Caco-2 (cell line): ENCODE measurements at regions not wholly inside any gene's neighbourhood (a gene's known extent, or its start where the extent isn't known, plus 50 kb on each side); places are given as distances from the start of the nearest gene placed in this dataset.

Source experiments
- BruUV-seq: library from RNA; stranded (reverse); fragments of 400-500 nt; replicated peaks from 2 replicates; lab custom pipeline; 2021; lab: Mats Ljungman, UMichigan
- CTCF ChIA-PET: fragments of 300-600 bp; sonication (Branson Sonifier 250); formaldehyde crosslinking; loops from one replicate; lab custom pipeline; 2022; ENCODE audit warnings: antibody characterized with exemption; lab: Charles Lee
- POLR2A ChIA-PET: fragments of 300-600 bp; sonication (Branson Sonifier 250); formaldehyde crosslinking; loops from one replicate; lab custom pipeline; 2022; ENCODE audit warnings: antibody characterized with exemption; lab: Charles Lee
- DNase-seq, 2 experiments: peaks; one replicate each; pipeline versions ENCODE4 v3.0.0 to v3.0.0-alpha.2; 2020 to 2022
- H3K27me3 ChIP-seq: replicated peaks from 2 replicates; pipeline ENCODE4 v1.6.0; 2011; ENCODE audit warnings: low read length; ENCODE audit not compliant: control insufficient read depth, insufficient read depth
- H3K36me3 ChIP-seq: 2 replicates; pipeline ENCODE4 v1.5.1; 2011; ENCODE audit warnings: low read length; ENCODE audit not compliant: control insufficient read depth, insufficient read depth
- H3K4me1 ChIP-seq: fragments of 250-450 bp; sonication (Bioruptor Pico); 2 replicates; pipeline ENCODE4 v1.5.1; 2020; ENCODE audit warnings: mild to moderate bottlenecking
- H3K4me3 ChIP-seq: 2 replicates; pipeline ENCODE4 v1.5.1; 2011; ENCODE audit warnings: low read depth, mild to moderate bottlenecking, control low read depth, low read length
- H3K9me3 ChIP-seq: fragments of 250-450 bp; sonication (Bioruptor Pico); 2 replicates; pipeline ENCODE4 v1.5.1; 2020; ENCODE audit warnings: mild to moderate bottlenecking, moderate library complexity
- H3K27ac Mint-ChIP-seq: one replicate; pipeline ENCODE4 v1.8.0; 2022; ENCODE audit warnings: mixed read lengths; ENCODE audit not compliant: unreplicated experiment
- H3K27me3 Mint-ChIP-seq: one replicate; pipeline ENCODE4 v1.8.0; 2022; ENCODE audit warnings: mixed read lengths; ENCODE audit not compliant: insufficient read depth, unreplicated experiment
- H3K36me3 Mint-ChIP-seq: one replicate; pipeline ENCODE4 v1.8.0; 2022; ENCODE audit warnings: mild to moderate bottlenecking, mixed read lengths; ENCODE audit not compliant: insufficient read depth, unreplicated experiment
- H3K4me1 Mint-ChIP-seq: one replicate; pipeline ENCODE4 v1.8.0; 2022; ENCODE audit warnings: low read depth, mixed read lengths; ENCODE audit not compliant: unreplicated experiment
- H3K4me3 Mint-ChIP-seq: one replicate; pipeline ENCODE4 v1.8.0; 2022; ENCODE audit warnings: mild to moderate bottlenecking, moderate library complexity, mixed read lengths; ENCODE audit not compliant: unreplicated experiment
- H3K9me3 Mint-ChIP-seq: one replicate; pipeline ENCODE4 v1.8.0; 2022; ENCODE audit warnings: mixed read lengths; ENCODE audit not compliant: unreplicated experiment
- intact Hi-C: fragments of 100-400 bp; cut with micrococcal nuclease; formaldehyde crosslinking; loops from one replicate; pipeline ENCODE4 v1.10.0; 2022; ENCODE audit not compliant: unreplicated experiment
- TF ChIP-seq, protein P1 (sequence below), 2 experiments: fragments of 200-600 bp in 1 of 2; IDR thresholded peaks; 1 replicate in 1 of 2; 2 replicates in 1 of 2; pipeline versions ENCODE4 v1.5.1 to v1.8.0; 2011 to 2022; ENCODE audit warnings: antibody characterized with exemption in 1 of 2, control low read depth in 1 of 2, inconsistent platforms in 1 of 2, low read depth in 1 of 2, low read length in 1 of 2, mild to moderate bottlenecking in 1 of 2, moderate library complexity in 1 of 2; ENCODE audit not compliant: insufficient read depth in 1 of 2, severe bottlenecking in 1 of 2, unreplicated experiment in 1 of 2

DNA sequence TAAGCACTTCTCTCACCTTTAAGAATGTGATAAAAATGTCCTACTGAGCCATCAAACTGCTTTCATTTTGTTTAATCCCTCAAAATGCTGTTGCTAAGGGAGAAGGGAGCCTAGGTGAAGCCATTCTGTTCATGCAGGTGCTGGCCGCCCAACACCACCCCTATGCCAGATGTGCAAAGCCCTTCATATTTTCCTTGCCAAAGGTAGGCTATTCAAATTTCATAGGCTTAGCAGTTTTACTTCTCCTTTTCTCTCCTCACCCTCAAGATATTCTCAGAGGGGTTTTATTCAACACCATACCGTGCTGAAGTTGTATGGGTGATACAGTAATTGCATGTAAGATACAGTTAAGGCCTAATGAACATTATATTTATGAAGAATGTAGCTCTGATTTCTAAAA lies 461.7 kb downstream of the GXYLT1 start:
- TF ChIP-seq, protein P1, sequence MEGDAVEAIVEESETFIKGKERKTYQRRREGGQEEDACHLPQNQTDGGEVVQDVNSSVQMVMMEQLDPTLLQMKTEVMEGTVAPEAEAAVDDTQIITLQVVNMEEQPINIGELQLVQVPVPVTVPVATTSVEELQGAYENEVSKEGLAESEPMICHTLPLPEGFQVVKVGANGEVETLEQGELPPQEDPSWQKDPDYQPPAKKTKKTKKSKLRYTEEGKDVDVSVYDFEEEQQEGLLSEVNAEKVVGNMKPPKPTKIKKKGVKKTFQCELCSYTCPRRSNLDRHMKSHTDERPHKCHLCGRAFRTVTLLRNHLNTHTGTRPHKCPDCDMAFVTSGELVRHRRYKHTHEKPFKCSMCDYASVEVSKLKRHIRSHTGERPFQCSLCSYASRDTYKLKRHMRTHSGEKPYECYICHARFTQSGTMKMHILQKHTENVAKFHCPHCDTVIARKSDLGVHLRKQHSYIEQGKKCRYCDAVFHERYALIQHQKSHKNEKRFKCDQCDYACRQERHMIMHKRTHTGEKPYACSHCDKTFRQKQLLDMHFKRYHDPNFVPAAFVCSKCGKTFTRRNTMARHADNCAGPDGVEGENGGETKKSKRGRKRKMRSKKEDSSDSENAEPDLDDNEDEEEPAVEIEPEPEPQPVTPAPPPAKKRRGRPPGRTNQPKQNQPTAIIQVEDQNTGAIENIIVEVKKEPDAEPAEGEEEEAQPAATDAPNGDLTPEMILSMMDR (IDR thresholded peaks at IDR 0.05; ENCODE audit: insufficient read depth in 1 of 2, low read depth in 1 of 2, low read length in 1 of 2, severe bottlenecking in 1 of 2, unreplicated experiment in 1 of 2), result no peak
- no peak overlapping the region for H3K4me3 Mint-ChIP-seq
- H3K27ac Mint-ChIP-seq, result no peak overlapping the region
- BruUV-seq, result no TSS peak
- POLR2A ChIA-PET, result no interaction called here
- CTCF ChIA-PET, result interaction anchor here (0.9 kb wide), 1 partner anchor 341 kb away, joined by 3 read pairs; no protein-coding TSS in a partner anchor
- no peaks in the 10 kb centered on the region for H3K36me3 Mint-ChIP-seq
- Histone ChIP-seq H3K4me1 (no peaks in the 10 kb centered on the region), H3K36me3 (no peaks in the 10 kb centered on the region), H3K4me3 (no peak overlapping the region), H3K9me3 (no peaks in the 10 kb centered on the region), H3K27me3 (no peaks in the 10 kb centered on the region)
- no peak for DNase-seq
- H3K4me1 Mint-ChIP-seq, result no peaks in the 10 kb centered on the region
- peaks cover 10% of the 10 kb centered on the region for H3K9me3 Mint-ChIP-seq
- H3K27me3 Mint-ChIP-seq, result peaks cover 3% of the 10 kb centered on the region
- intact Hi-C loops, result loop anchor here (2.0 kb wide), 1 partner anchor 342 kb away; no protein-coding TSS in a partner anchor

- CTCF ChIA-PET, result no interaction called here
- TF ChIP-seq, protein P1 (IDR thresholded peaks at IDR 0.05; ENCODE audit: insufficient read depth in 1 of 2, low read depth in 1 of 2, low read length in 1 of 2, severe bottlenecking in 1 of 2, unreplicated experiment in 1 of 2), result no peak
- Histone ChIP-seq H3K9me3 (no peaks in the 10 kb centered on the region), H3K4me3 (no peak overlapping the region), H3K36me3 (no peaks in the 10 kb centered on the region), H3K4me1 (no peaks in the 10 kb centered on the region), H3K27me3 (no peaks in the 10 kb centered on the region)
- H3K27me3 Mint-ChIP-seq, result peaks cover 3% of the 10 kb centered on the region
- H3K27ac Mint-ChIP-seq, result no peak overlapping the region
- BruUV-seq, result no TSS peak
- H3K4me3 Mint-ChIP-seq, result no peak overlapping the region
- no peaks in the 10 kb centered on the region for H3K36me3 Mint-ChIP-seq
- intact Hi-C loops, result loop anchor here (2.0 kb wide), 1 partner anchor 343 kb away; no protein-coding TSS in a partner anchor
- H3K4me1 Mint-ChIP-seq, result no peaks in the 10 kb centered on the region
- DNase-seq, result no peak
- POLR2A ChIA-PET, result no interaction called here
- H3K9me3 Mint-ChIP-seq, result peaks cover 10% of the 10 kb centered on the region
These were observed 462.8 kb downstream of the GXYLT1 start for GRCh38 chr12:41681898-41682297.

DNA sequence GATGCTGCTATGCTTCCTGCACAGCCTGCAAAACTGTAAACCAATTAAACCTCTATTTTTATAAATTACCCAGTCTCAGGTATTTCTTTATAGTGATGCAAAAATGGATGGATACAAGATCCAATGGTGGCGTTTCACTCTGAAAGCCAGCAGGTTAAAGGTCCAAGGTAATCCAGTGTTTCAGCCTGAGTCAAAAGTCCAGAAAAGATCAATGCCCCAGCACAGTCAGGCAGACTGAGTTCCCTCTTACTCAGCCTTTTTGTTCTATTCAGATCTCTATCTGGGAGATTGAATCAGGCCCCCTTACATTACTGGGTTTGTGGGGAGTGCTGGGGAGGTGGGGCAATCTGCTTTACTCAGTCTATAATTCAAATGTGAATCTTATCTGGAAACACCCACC lies 464.5 kb downstream of the GXYLT1 start:
- Mint-ChIP-seq H3K4me3 (no peak overlapping the region), H3K27ac (no peak overlapping the region), H3K36me3 (no peaks in the 10 kb centered on the region), H3K27me3 (peaks cover 3% of the 10 kb centered on the region), H3K4me1 (no peaks in the 10 kb centered on the region), H3K9me3 (peaks cover 10% of the 10 kb centered on the region)
- H3K4me1 ChIP-seq, result no peaks in the 10 kb centered on the region
- H3K27me3 ChIP-seq, result no peaks in the 10 kb centered on the region
- intact Hi-C loops, result no loop called here
- TF ChIP-seq, protein P1 (IDR thresholded peaks at IDR 0.05; ENCODE audit: insufficient read depth in 1 of 2, low read depth in 1 of 2, low read length in 1 of 2, severe bottlenecking in 1 of 2, unreplicated experiment in 1 of 2), result no peak
- no peaks in the 10 kb centered on the region for H3K36me3 ChIP-seq
- no peaks in the 10 kb centered on the region for H3K9me3 ChIP-seq
- DNase-seq, result no peak
- CTCF ChIA-PET, result no interaction called here
- no TSS peak for BruUV-seq
- POLR2A ChIA-PET, result no interaction called here
- H3K4me3 ChIP-seq, result no peak overlapping the region
